T-helper 17 cell (primary cell): ENCODE measurements at regions not wholly inside any gene's neighbourhood (a gene's known extent, or its start where the extent isn't known, plus 50 kb on each side); places are given as distances from the start of the nearest gene placed in this dataset.
"Not testable (repeated sequence)": the region's sequence is repeated elsewhere in the genome, so short reads cannot be mapped to it uniquely, and the experiment has no call there.

ENCODE experiments used
- ATAC-seq: fragments of 150-1000 bp; cut with Tn5 transposase; 2 replicates; pipeline ENCODE4 v1.10.0; 2021; ENCODE audit warnings: mild to moderate bottlenecking, moderate library complexity
- DNase-seq, 3 donors: peaks; one replicate each; pipeline versions ENCODE4 v3.0.0 to v3.0.0-alpha.2; 2020 to 2021
- H3K9me3 ChIP-seq: one replicate; pipeline ENCODE4 v1.7.0; 2013; ENCODE audit warnings: low read length, mild to moderate bottlenecking; ENCODE audit not compliant: control insufficient read depth, poor library complexity, severe bottlenecking
- H3K27ac Mint-ChIP-seq: one replicate; pipeline ENCODE4 v1.8.0; 2022; ENCODE audit warnings: mild to moderate bottlenecking, moderate library complexity, mixed read lengths
- H3K27me3 Mint-ChIP-seq: one replicate; pipeline ENCODE4 v1.8.0; 2022; ENCODE audit warnings: mixed read lengths
- H3K36me3 Mint-ChIP-seq: one replicate; pipeline ENCODE4 v1.8.0; 2022; ENCODE audit warnings: low read depth, mixed read lengths
- H3K4me1 Mint-ChIP-seq: one replicate; pipeline ENCODE4 v1.8.0; 2022; ENCODE audit warnings: mild to moderate bottlenecking, mixed read lengths
- H3K4me3 Mint-ChIP-seq: one replicate; pipeline ENCODE4 v1.8.0; 2022; ENCODE audit warnings: mild to moderate bottlenecking, moderate library complexity, mixed read lengths

DNA sequence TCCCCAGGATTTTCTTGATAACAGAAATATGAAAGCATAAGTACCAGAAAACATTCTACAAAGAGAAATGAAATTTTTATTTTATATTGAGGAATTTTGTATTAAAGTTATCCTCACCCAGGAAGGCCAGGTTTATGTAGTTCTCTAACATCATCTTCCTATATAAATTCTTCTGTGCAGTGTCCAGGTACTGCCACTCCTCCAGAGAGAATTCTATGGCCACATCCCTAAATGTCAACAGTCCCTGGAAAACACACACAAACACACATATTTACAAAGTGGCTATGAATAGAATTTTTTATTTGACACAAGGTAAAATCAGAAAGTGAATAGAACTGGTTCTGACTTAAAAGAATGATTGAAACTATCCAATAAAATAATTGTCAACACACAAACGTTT, 110.5 kb upstream of the ZNF91 start:
- Mint-ChIP-seq H3K4me1 (no peaks in the 10 kb centered on the region), H3K27me3 (no peaks in the 10 kb centered on the region), H3K4me3 (no peak overlapping the region), H3K36me3 (no peaks in the 10 kb centered on the region), H3K27ac (no peak overlapping the region)
- no peak for ATAC-seq
- H3K9me3 ChIP-seq: no peaks in the 10 kb centered on the region
- no peak for DNase-seq

DNA sequence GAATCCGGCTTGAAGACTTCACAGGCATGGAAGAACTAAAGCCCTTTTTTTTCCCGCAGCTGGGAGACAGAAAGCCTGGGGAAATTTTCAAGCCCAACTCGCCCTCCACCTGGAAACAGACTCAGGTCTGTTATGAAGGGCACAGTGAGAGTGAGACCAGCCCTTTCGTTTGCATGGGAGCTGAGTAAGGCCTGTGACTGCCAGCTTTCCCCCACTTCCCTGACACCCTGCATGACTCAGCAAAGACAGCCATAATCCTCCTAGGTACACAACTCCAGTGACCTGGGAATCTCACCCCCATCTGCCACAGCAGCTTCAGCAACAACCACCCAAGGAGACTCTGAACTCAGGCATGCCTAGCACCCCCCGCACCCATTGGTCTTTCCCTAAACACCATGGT, 87.6 kb upstream of the ZNF91 start:
- H3K4me3 Mint-ChIP-seq: no peak overlapping the region
- H3K4me1 Mint-ChIP-seq: no peaks in the 10 kb centered on the region
- no peaks in the 10 kb centered on the region for H3K36me3 Mint-ChIP-seq
- no peak for ATAC-seq
- DNase-seq: no peak
- no peak overlapping the region for H3K27ac Mint-ChIP-seq
- H3K27me3 Mint-ChIP-seq: no peaks in the 10 kb centered on the region
- H3K9me3 ChIP-seq: no peaks in the 10 kb centered on the region

- ATAC-seq (no peak), DNase-seq (no peak)
- no peaks in the 10 kb centered on the region for H3K9me3 ChIP-seq
- Mint-ChIP-seq H3K36me3 (no peaks in the 10 kb centered on the region), H3K4me1 (no peaks in the 10 kb centered on the region), H3K4me3 (no peak overlapping the region), H3K27ac (no peak overlapping the region), H3K27me3 (no peaks in the 10 kb centered on the region)
These were observed 85.8 kb upstream of the ZNF91 start for GRCh38 chr19:23481043-23481442.

GRCh38 chr19:23475477-23475876, 80.2 kb upstream of the ZNF91 start:
- H3K27me3 Mint-ChIP-seq: no peaks in the 10 kb centered on the region
- H3K27ac Mint-ChIP-seq: no peak overlapping the region
- H3K4me1 Mint-ChIP-seq: no peaks in the 10 kb centered on the region
- DNase-seq: no peak
- no peaks in the 10 kb centered on the region for H3K36me3 Mint-ChIP-seq
- no peak overlapping the region for H3K4me3 Mint-ChIP-seq
- ATAC-seq: no peak
- no peaks in the 10 kb centered on the region for H3K9me3 ChIP-seq

DNA sequence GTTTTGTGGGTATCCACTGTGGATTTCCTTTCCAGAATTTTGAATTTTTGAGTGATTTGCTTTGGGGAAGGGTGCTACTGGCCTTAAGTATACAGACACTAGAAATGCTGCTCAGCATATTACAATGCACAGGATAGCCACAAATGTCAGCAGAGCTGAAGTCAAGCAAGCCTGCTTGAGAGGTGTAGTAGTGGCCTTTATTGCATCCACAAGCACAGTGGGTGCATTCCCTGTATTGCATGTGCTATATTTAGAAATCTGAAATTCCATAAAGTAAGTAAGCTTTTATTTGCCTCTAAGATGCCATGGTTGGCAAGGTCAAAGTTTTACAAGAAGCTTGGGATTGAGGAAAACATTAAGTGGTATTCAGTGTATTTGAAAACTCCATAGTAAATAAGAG, 79.5 kb upstream of the ZNF91 start:
- H3K27me3 Mint-ChIP-seq: no peaks in the 10 kb centered on the region
- no peak overlapping the region for H3K4me3 Mint-ChIP-seq
- ATAC-seq (no peak), DNase-seq (no peak)
- peaks cover 1% of the 10 kb centered on the region for H3K36me3 Mint-ChIP-seq
- H3K9me3 ChIP-seq: no peaks in the 10 kb centered on the region
- H3K27ac Mint-ChIP-seq: no peak overlapping the region
- H3K4me1 Mint-ChIP-seq: no peaks in the 10 kb centered on the region

- Mint-ChIP-seq H3K4me1 (no peaks in the 10 kb centered on the region), H3K4me3 (no peak overlapping the region), H3K27ac (no peak overlapping the region), H3K36me3 (peaks cover 3% of the 10 kb centered on the region), H3K27me3 (no peaks in the 10 kb centered on the region)
- no peaks in the 10 kb centered on the region for H3K9me3 ChIP-seq
- DNase-seq (no peak), ATAC-seq (no peak)
These were observed 78.9 kb upstream of the ZNF91 start for GRCh38 chr19:23474172-23474571.

GRCh38 chr19:23470873-23471545, 75.7 kb upstream of the ZNF91 start:
- no peaks in the 10 kb centered on the region for H3K4me1 Mint-ChIP-seq
- H3K27me3 Mint-ChIP-seq: no peaks in the 10 kb centered on the region
- peaks cover 3% of the 10 kb centered on the region for H3K36me3 Mint-ChIP-seq
- no peak for DNase-seq
- H3K9me3 ChIP-seq: no peaks in the 10 kb centered on the region
- no peak overlapping the region for H3K4me3 Mint-ChIP-seq
- H3K27ac Mint-ChIP-seq: no peak overlapping the region
- no peak for ATAC-seq

GRCh38 chr19:23464349-23464748, 69.1 kb upstream of the ZNF91 start:
- ATAC-seq, H3K27ac Mint-ChIP-seq, H3K9me3 ChIP-seq, H3K36me3 Mint-ChIP-seq, H3K4me3 Mint-ChIP-seq, H3K27me3 Mint-ChIP-seq, DNase-seq, H3K4me1 Mint-ChIP-seq: not testable (repeated sequence)

GRCh38 chr19:23461120-23461519, 65.8 kb upstream of the ZNF91 start:
- Mint-ChIP-seq H3K4me1 (no peaks in the 10 kb centered on the region), H3K27ac (no peak overlapping the region), H3K27me3 (no peaks in the 10 kb centered on the region), H3K36me3 (no peaks in the 10 kb centered on the region), H3K4me3 (no peak overlapping the region)
- DNase-seq (no peak), ATAC-seq (no peak)
- H3K9me3 ChIP-seq: no peaks in the 10 kb centered on the region

DNA sequence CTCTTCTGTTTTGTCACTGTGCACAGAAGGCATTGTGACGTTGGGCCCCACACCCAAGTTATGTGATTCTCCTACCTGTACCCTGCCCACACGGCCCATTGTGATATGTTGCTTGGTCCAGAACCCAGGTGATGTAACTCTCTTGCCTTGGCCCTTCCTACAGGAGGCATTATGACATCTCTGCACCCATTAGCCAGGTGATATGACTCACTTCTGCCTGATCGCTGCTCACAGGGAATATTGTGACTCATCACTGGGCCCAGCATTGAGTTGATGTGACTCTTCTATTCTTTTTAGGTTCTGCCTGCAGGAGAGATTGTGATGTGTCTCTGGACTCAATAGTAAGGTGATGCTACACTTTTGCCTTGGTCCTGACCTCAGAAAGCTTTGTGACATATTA, 65.4 kb upstream of the ZNF91 start:
- no peaks in the 10 kb centered on the region for H3K9me3 ChIP-seq
- Mint-ChIP-seq H3K27me3 (no peaks in the 10 kb centered on the region), H3K4me3 (no peak overlapping the region), H3K36me3 (no peaks in the 10 kb centered on the region), H3K4me1 (no peaks in the 10 kb centered on the region), H3K27ac (no peak overlapping the region)
- no peak for ATAC-seq
- no peak for DNase-seq
